H1 (cell line): ENCODE measurements at regions not wholly inside any gene's neighbourhood (a gene's known extent, or its start where the extent isn't known, plus 50 kb on each side); places are given as distances from the start of the nearest gene placed in this dataset.
A peak's percentile ranks its signal among the peaks of the same experiment; 100 is the strongest.

Experiments
- CTCF ChIA-PET: fragments of 300-600 bp; sonication (Branson Sonifier 250); formaldehyde crosslinking; loops from one replicate; lab custom pipeline; 2021; ENCODE audit not compliant: partially characterized antibody; lab: Charles Lee
- POLR2A ChIA-PET: fragments of 300-600 bp; sonication (Branson Sonifier 250); formaldehyde crosslinking; loops from one replicate; lab custom pipeline; 2021; ENCODE audit warnings: inconsistent platforms; ENCODE audit not compliant: partially characterized antibody; lab: Charles Lee
- DNase-seq, 2 experiments: peaks; one replicate each; pipeline versions ENCODE4 v3.0.0 to v3.0.0-alpha.2; 2010 to 2022; ENCODE audit warnings: low spot score in 2 of 2, low read depth in 1 of 2, mixed read lengths in 1 of 2
- FAIRE-seq: peaks from 2 replicates; lab custom pipeline; 2011; peaks lifted over from hg19 to GRCh38; lab: Jason Lieb, UNC
- H2AFZ ChIP-seq: 2 replicates; pipeline ENCODE4 v1.8.1; 2012; ENCODE audit warnings: low read length, inconsistent platforms
- H2AK5ac ChIP-seq: 2 replicates; pipeline ENCODE4 v1.6.1; 2013; ENCODE audit warnings: low read depth, low read length
- H2BK120ac ChIP-seq: replicated peaks from 2 replicates; pipeline ENCODE3; 2013; ENCODE audit warnings: low read depth, low read length, inconsistent platforms
- H2BK12ac ChIP-seq: 2 replicates; pipeline ENCODE4 v1.6.1; 2013; ENCODE audit warnings: low read depth, low read length
- H2BK15ac ChIP-seq: 2 replicates; pipeline ENCODE4 v1.6.1; 2013; ENCODE audit warnings: low read length
- H2BK20ac ChIP-seq: 2 replicates; pipeline ENCODE4 v1.6.1; 2013; ENCODE audit warnings: low read length
- H2BK5ac ChIP-seq: 2 replicates; pipeline ENCODE4 v1.6.1; 2013; ENCODE audit warnings: low read depth, low read length
- H3K14ac ChIP-seq: 2 replicates; pipeline ENCODE4 v1.6.1; 2013; ENCODE audit warnings: inconsistent platforms; ENCODE audit not compliant: insufficient read length
- H3K18ac ChIP-seq: 2 replicates; pipeline ENCODE4 v1.6.1; 2013; ENCODE audit warnings: low read length; ENCODE audit errors: extremely low read depth
- H3K23ac ChIP-seq: 2 replicates; pipeline ENCODE4 v1.6.1; 2013; ENCODE audit warnings: inconsistent platforms; ENCODE audit not compliant: insufficient read length
- H3K23me2 ChIP-seq: 2 replicates; pipeline ENCODE4 v1.6.1; 2013; ENCODE audit warnings: low read depth, low read length
- H3K27ac ChIP-seq: 2 replicates; pipeline ENCODE4 v1.6.1; 2011; ENCODE audit warnings: low read depth, low read length, inconsistent platforms
- H3K27me3 ChIP-seq, 4 experiments: replicated peaks in 1 of 4; 1 replicate in 1 of 4; 2 replicates in 3 of 4; pipeline versions ENCODE4 v1.6.1 to v1.8.1; 2011 to 2013; ENCODE audit warnings: low read length in 3 of 4, mild to moderate bottlenecking in 3 of 4, inconsistent platforms in 2 of 4, mixed read lengths in 2 of 4, moderate library complexity in 1 of 4; ENCODE audit not compliant: control insufficient read depth in 3 of 4, insufficient read depth in 3 of 4; ENCODE audit errors: extremely low read depth in 1 of 4
- H3K36me3 ChIP-seq, 4 experiments: 2 replicates each; pipeline versions ENCODE4 v1.6.1 to v1.8.1; 2011 to 2013; ENCODE audit warnings: mild to moderate bottlenecking in 4 of 4, low read length in 3 of 4, moderate library complexity in 2 of 4, control low read depth in 1 of 4, inconsistent platforms in 1 of 4; ENCODE audit not compliant: insufficient read depth in 4 of 4, control insufficient read depth in 2 of 4
- H3K4ac ChIP-seq: replicated peaks from 2 replicates; pipeline ENCODE3; 2013; ENCODE audit warnings: low read length, low read depth, mixed read lengths, inconsistent platforms; ENCODE audit not compliant: insufficient read length
- H3K4me1 ChIP-seq, 4 experiments: replicated peaks in 1 of 4; 1 replicate in 1 of 4; 2 replicates in 3 of 4; pipeline versions ENCODE4 v1.6.1 to v1.8.1; 2011 to 2013; ENCODE audit warnings: low read length in 3 of 4, inconsistent platforms in 2 of 4, mixed read lengths in 1 of 4; ENCODE audit not compliant: insufficient read depth in 4 of 4, control insufficient read depth in 3 of 4
- H3K4me2 ChIP-seq, 2 experiments: 2 replicates each; pipeline versions ENCODE4 v1.6.1 to v1.8.1; 2011 to 2013; ENCODE audit warnings: low read depth in 2 of 2, low read length in 2 of 2, control low read depth in 1 of 2, inconsistent platforms in 1 of 2, mild to moderate bottlenecking in 1 of 2; ENCODE audit not compliant: insufficient read depth in 1 of 2
- H3K4me3 ChIP-seq, 4 experiments: fragments of 200-600, 300-600 bp in 1 of 4; sonication (generic), shearing (Covaris generic), sonication (Bioruptor Twin) in 1 of 4; 2 replicates each; pipeline versions ENCODE4 v1.5.1 to v1.8.1; 2011 to 2016; ENCODE audit warnings: low read length in 4 of 4, low read depth in 3 of 4, control low read depth in 2 of 4, inconsistent platforms in 2 of 4, mild to moderate bottlenecking in 2 of 4, mixed read lengths in 1 of 4, moderate library complexity in 1 of 4; ENCODE audit not compliant: insufficient read depth in 2 of 4; ENCODE audit errors: extremely low read depth in 1 of 4
- H3K56ac ChIP-seq: replicated peaks from 2 replicates; pipeline ENCODE3; 2013; ENCODE audit warnings: low read depth, mild to moderate bottlenecking, mixed read lengths, low read length, inconsistent platforms; ENCODE audit not compliant: insufficient read length
- H3K79me1 ChIP-seq: 2 replicates; pipeline ENCODE4 v1.6.1; 2013; ENCODE audit warnings: low read depth, low read length, control low read depth
- H3K79me2 ChIP-seq, 2 experiments: 2 replicates each; pipeline versions ENCODE4 v1.6.1 to v1.8.1; 2012 to 2013; ENCODE audit warnings: low read length in 2 of 2, mild to moderate bottlenecking in 2 of 2, inconsistent platforms in 1 of 2; ENCODE audit not compliant: insufficient read depth in 2 of 2, control insufficient read depth in 1 of 2
- H3K9ac ChIP-seq, 4 experiments: replicated peaks in 1 of 4; 1 replicate in 1 of 4; 2 replicates in 3 of 4; pipeline versions ENCODE4 v1.6.1 to v1.8.1; 2011 to 2013; ENCODE audit warnings: low read depth in 3 of 4, low read length in 3 of 4, control low read depth in 2 of 4, mild to moderate bottlenecking in 2 of 4, moderate library complexity in 2 of 4, inconsistent platforms in 1 of 4; ENCODE audit errors: extremely low read depth in 1 of 4
- H3K9me3 ChIP-seq, 2 experiments: 2 replicates each; pipeline versions ENCODE4 v1.6.1 to v1.8.1; 2012 to 2013; ENCODE audit warnings: mild to moderate bottlenecking in 2 of 2, moderate library complexity in 2 of 2, control low read depth in 1 of 2, inconsistent platforms in 1 of 2, low read depth in 1 of 2, low read length in 1 of 2, mixed read lengths in 1 of 2; ENCODE audit not compliant: insufficient read depth in 2 of 2
- H4K20me1 ChIP-seq, 2 experiments: replicated peaks in 1 of 2; 2 replicates each; pipeline versions ENCODE3 to v1.8.1; 2011 to 2013; ENCODE audit warnings: inconsistent platforms in 2 of 2, low read length in 2 of 2, mild to moderate bottlenecking in 1 of 2; ENCODE audit not compliant: insufficient read depth in 2 of 2, control insufficient read depth in 1 of 2
- H4K5ac ChIP-seq: 2 replicates; pipeline ENCODE4 v1.6.1; 2013; ENCODE audit warnings: low read length, low read depth, mixed read lengths, inconsistent platforms; ENCODE audit not compliant: insufficient read length
- H4K8ac ChIP-seq: 2 replicates; pipeline ENCODE4 v1.8.0; 2013; ENCODE audit warnings: mild to moderate bottlenecking, moderate library complexity, low read length, inconsistent platforms; ENCODE audit not compliant: insufficient read depth; ENCODE audit errors: extremely low read depth
- H4K91ac ChIP-seq: replicated peaks from 2 replicates; pipeline ENCODE3; 2013; ENCODE audit warnings: low read length, mixed read lengths, inconsistent platforms; ENCODE audit not compliant: insufficient read length
- CEBPB ChIP-seq: IDR thresholded peaks from 2 replicates; pipeline ENCODE4 v1.6.1; 2012; ENCODE audit warnings: low read depth, low read length
- KDM1A ChIP-seq: fragments of 200-600, 300-600 bp; sonication (generic); IDR thresholded peaks from 2 replicates; pipeline ENCODE4 v1.7.1; 2016; ENCODE audit warnings: mild to moderate bottlenecking, low read length, borderline replicate concordance
- RAD21 ChIP-seq, 2 experiments: IDR thresholded peaks in 1 of 2; conservative IDR thresholded peaks in 1 of 2; 2 replicates each; pipeline ENCODE4 v1.6.1; 2011; ENCODE audit warnings: low read depth in 2 of 2, low read length in 2 of 2, improper control_type of control experiment in 1 of 2, inconsistent platforms in 1 of 2, mild to moderate bottlenecking in 1 of 2, moderate library complexity in 1 of 2
- RFX5 ChIP-seq: IDR thresholded peaks from 2 replicates; pipeline ENCODE4 v1.6.1; 2011; ENCODE audit warnings: low read depth, low read length, improper control_type of control experiment, borderline replicate concordance
- WGBS, 2 experiments: shearing (Covaris generic) in 1 of 2; methylation state at CpG; one replicate each; pipeline versions ENCODE4 v1.1.6 to v1.1.7; 2013 to 2015; ENCODE audit warnings: low lambda C conversion rate in 2 of 2, mixed read lengths in 2 of 2, inconsistent platforms in 1 of 2, low coverage in 1 of 2, missing lambda C conversion rate in 1 of 2; ENCODE audit not compliant: insufficient replicate concordance in 2 of 2, insufficient coverage in 1 of 2, insufficient read length in 1 of 2; ENCODE audit errors: extremely low coverage in 1 of 2, missing lambda C conversion rate in 1 of 2; 5-methylcytosine and 5-hydroxymethylcytosine counted together
- TF ChIP-seq, protein P1 (sequence below): IDR thresholded peaks from 2 replicates; pipeline ENCODE4 v1.6.1; 2011; ENCODE audit warnings: low read length, improper control_type of control experiment

- Histone ChIP-seq H3K36me3 (no peaks in the 10 kb centered on the region), H3K4me2 (no peak overlapping the region), H3K14ac (no peak overlapping the region), H3K9me3 (no peaks in the 10 kb centered on the region), H4K5ac (no peak overlapping the region), H3K23ac (no peak overlapping the region), H3K23me2 (no peaks in the 10 kb centered on the region), H3K4me1 (peaks cover 0 to 6% (median 1%) of the 10 kb centered on the region in 4 experiments; a peak in 3 of 7 replicates), H3K56ac (no peak overlapping the region), H3K27me3 (no peaks in the 10 kb centered on the region; a peak in 1 of 7 replicates), H3K4me3 (no peak overlapping the region), H2AFZ (no peak overlapping the region), H2BK15ac (no peak overlapping the region), H3K4ac (no peak overlapping the region), H3K18ac (no peak overlapping the region), H2BK5ac (no peak overlapping the region), H4K8ac (no peak overlapping the region)
- no peak for DNase-seq
- 81% methylated on average over 9 of the region's 9 CpGs; no CpG with 5 or more reads in 1 of the 2 experiments for WGBS, 2 experiments
- ChIA-PET POLR2A (interaction anchor here (1.6 kb wide), 1 partner anchor 10 kb away, joined by 3 read pairs; no protein-coding TSS in a partner anchor), CTCF (interaction anchor here (1.4 to 2.2 kb wide), 3 partner anchors 33 to 238 kb away, joined by 3 to 8 read pairs (median 6); no protein-coding TSS in a partner anchor)
- TF ChIP-seq RAD21 (IDR thresholded peaks at IDR 0.05 in 1 of 2, conservative IDR thresholded peaks at IDR 0.05 in 1 of 2; ENCODE audit: low read depth in 2 of 2, low read length in 2 of 2) (no peak), KDM1A (no peak), RFX5 (no peak), CEBPB (peak; percentile 96)
- TF ChIP-seq, protein P1, sequence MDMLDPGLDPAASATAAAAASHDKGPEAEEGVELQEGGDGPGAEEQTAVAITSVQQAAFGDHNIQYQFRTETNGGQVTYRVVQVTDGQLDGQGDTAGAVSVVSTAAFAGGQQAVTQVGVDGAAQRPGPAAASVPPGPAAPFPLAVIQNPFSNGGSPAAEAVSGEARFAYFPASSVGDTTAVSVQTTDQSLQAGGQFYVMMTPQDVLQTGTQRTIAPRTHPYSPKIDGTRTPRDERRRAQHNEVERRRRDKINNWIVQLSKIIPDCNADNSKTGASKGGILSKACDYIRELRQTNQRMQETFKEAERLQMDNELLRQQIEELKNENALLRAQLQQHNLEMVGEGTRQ = no peak
- TF ChIP-seq, all 59 proteins: peak for 1
- no peak overlapping the region for H2AK5ac ChIP-seq
- H3K79me2 ChIP-seq = no peaks in the 10 kb centered on the region
- no peaks in the 10 kb centered on the region for H3K79me1 ChIP-seq
- no peak overlapping the region for H3K9ac ChIP-seq
- H2BK12ac ChIP-seq = no peak overlapping the region
- no peak for FAIRE-seq
- H2BK20ac ChIP-seq = no peak overlapping the region
- H4K91ac ChIP-seq = no peak overlapping the region
- no peaks in the 10 kb centered on the region for H4K20me1 ChIP-seq
- no peak overlapping the region for H2BK120ac ChIP-seq
- no peak overlapping the region for H3K27ac ChIP-seq
These were observed 74.2 kb upstream of the BHLHE40 start for GRCh38 chr3:4904811-4905695.
